ENCODE measurements at regions not wholly inside any gene's neighbourhood (a gene's known extent, or its start where the extent isn't known, plus 50 kb on each side); places are given as distances from the start of the nearest gene placed in this dataset.
"Not testable (repeated sequence)": the region's sequence is repeated elsewhere in the genome, so short reads cannot be mapped to it uniquely, and the experiment has no call there.

- peak in 1 of 5 experiments; percentile 4 for TF ChIP-seq CTCF (IDR thresholded peaks at IDR 0.05)
- not testable (repeated sequence) for TF ChIP-seq EP300, POLR2A (IDR thresholded peaks at IDR 0.05)
Observed at GRCh38 chr10:34937643-34938398, 122.7 kb upstream of the PARD3 start.

Data from tibial nerve (tissue), 4 donors.